Natural killer cell treated with Interleukin-12 subunit alpha and Interleukin-12 subunit beta and Interleukin-15 and Interleukin-18, amount 100 ng/mL, for 72 hours (primary cell): ENCODE measurements at regions not wholly inside any gene's neighbourhood (a gene's known extent, or its start where the extent isn't known, plus 50 kb on each side); places are given as distances from the start of the nearest gene placed in this dataset.

Experiments used
- ATAC-seq, 2 donors: fragments of 150-1000 bp; cut with Tn5 transposase in 1 of 2; sonication (Bioruptor Pico), chemical (Tn5 transposase) in 1 of 2; 2 replicates each; pipeline ENCODE4 v1.10.0; 2021
- DNase-seq: peaks from one replicate; pipeline ENCODE4 v3.0.0; 2022; ENCODE audit warnings: low spot score
- H3K27ac Mint-ChIP-seq, 2 donors: 1 replicate in 1 of 2; 2 replicates in 1 of 2; pipeline ENCODE4 v1.8.0; 2022; ENCODE audit warnings: mixed read lengths in 2 of 2, mild to moderate bottlenecking in 1 of 2, moderate library complexity in 1 of 2
- H3K27me3 Mint-ChIP-seq, 2 donors: 1 replicate in 1 of 2; 2 replicates in 1 of 2; pipeline ENCODE4 v1.8.0; 2022; ENCODE audit warnings: mixed read lengths in 2 of 2
- H3K36me3 Mint-ChIP-seq: one replicate; pipeline ENCODE4 v1.8.0; 2022; ENCODE audit warnings: mixed read lengths
- H3K4me1 Mint-ChIP-seq, 2 donors: 1 replicate in 1 of 2; 2 replicates in 1 of 2; pipeline ENCODE4 v1.8.0; 2022; ENCODE audit warnings: low read depth in 2 of 2, mixed read lengths in 2 of 2, mild to moderate bottlenecking in 1 of 2
- H3K4me3 Mint-ChIP-seq: one replicate; pipeline ENCODE4 v1.8.0; 2022; ENCODE audit warnings: mixed read lengths
- H3K9me3 Mint-ChIP-seq: 2 replicates; pipeline ENCODE4 v1.8.0; 2022; ENCODE audit warnings: mixed read lengths

- Mint-ChIP-seq H3K27me3 (peaks cover 13 to 17% of the 10 kb centered on the region in 2 donors), H3K27ac (no peak overlapping the region), H3K9me3 (no peaks in the 10 kb centered on the region), H3K36me3 (no peaks in the 10 kb centered on the region), H3K4me3 (no peak overlapping the region), H3K4me1 (no peaks in the 10 kb centered on the region)
- no peak for ATAC-seq
- DNase-seq: no peak
These were observed 219.9 kb downstream of the HIPK3 start for GRCh38 chr11:33476945-33477606.

GRCh38 chr11:33475993-33476392 lies 218.8 kb downstream of the HIPK3 start:
- H3K4me1 Mint-ChIP-seq: no peaks in the 10 kb centered on the region
- peaks cover 17 to 27% of the 10 kb centered on the region in 2 donors for H3K27me3 Mint-ChIP-seq
- no peak overlapping the region for H3K27ac Mint-ChIP-seq
- H3K9me3 Mint-ChIP-seq: no peaks in the 10 kb centered on the region
- no peak overlapping the region for H3K4me3 Mint-ChIP-seq
- no peaks in the 10 kb centered on the region for H3K36me3 Mint-ChIP-seq
- ATAC-seq (no peak), DNase-seq (no peak)

GRCh38 chr11:33474866-33475265 lies 217.7 kb downstream of the HIPK3 start:
- no peak for ATAC-seq
- no peaks in the 10 kb centered on the region for H3K9me3 Mint-ChIP-seq
- H3K27ac Mint-ChIP-seq: no peak overlapping the region
- H3K27me3 Mint-ChIP-seq: peaks cover 17 to 36% of the 10 kb centered on the region in 2 donors
- no peaks in the 10 kb centered on the region for H3K4me1 Mint-ChIP-seq
- H3K36me3 Mint-ChIP-seq: no peaks in the 10 kb centered on the region
- no peak for DNase-seq
- H3K4me3 Mint-ChIP-seq: no peak overlapping the region

- H3K9me3 Mint-ChIP-seq: no peaks in the 10 kb centered on the region
- H3K4me3 Mint-ChIP-seq: no peak overlapping the region
- no peaks in the 10 kb centered on the region for H3K4me1 Mint-ChIP-seq
- H3K27ac Mint-ChIP-seq: no peak overlapping the region
- no peak for DNase-seq
- H3K36me3 Mint-ChIP-seq: no peaks in the 10 kb centered on the region
- H3K27me3 Mint-ChIP-seq: peaks cover 11 to 36% of the 10 kb centered on the region in 2 donors
- ATAC-seq: no peak
These were observed 214.4 kb downstream of the HIPK3 start for GRCh38 chr11:33471541-33471940.

- Mint-ChIP-seq H3K27me3 (peaks cover 10 to 56% of the 10 kb centered on the region in 2 donors), H3K4me3 (no peak overlapping the region), H3K36me3 (no peaks in the 10 kb centered on the region), H3K4me1 (no peaks in the 10 kb centered on the region), H3K27ac (no peak overlapping the region), H3K9me3 (no peaks in the 10 kb centered on the region)
- DNase-seq (no peak), ATAC-seq (no peak)
These were observed 210.8 kb downstream of the HIPK3 start for GRCh38 chr11:33467966-33468365.

- H3K4me3 Mint-ChIP-seq: no peak overlapping the region
- no peaks in the 10 kb centered on the region for H3K4me1 Mint-ChIP-seq
- H3K9me3 Mint-ChIP-seq: no peaks in the 10 kb centered on the region
- DNase-seq (no peak), ATAC-seq (no peak)
- H3K27ac Mint-ChIP-seq: no peak overlapping the region
- no peaks in the 10 kb centered on the region for H3K36me3 Mint-ChIP-seq
- peaks cover 19 to 46% of the 10 kb centered on the region in 2 donors for H3K27me3 Mint-ChIP-seq
These were observed 205.9 kb downstream of the HIPK3 start for GRCh38 chr11:33463059-33463458.

GRCh38 chr11:33461369-33462125 lies 204.4 kb downstream of the HIPK3 start:
- Mint-ChIP-seq H3K36me3 (no peaks in the 10 kb centered on the region), H3K4me3 (no peak overlapping the region), H3K9me3 (no peaks in the 10 kb centered on the region), H3K27me3 (peaks cover 16 to 38% of the 10 kb centered on the region in 2 donors), H3K4me1 (no peaks in the 10 kb centered on the region), H3K27ac (no peak overlapping the region)
- no peak for DNase-seq
- ATAC-seq: no peak

- no peak overlapping the region for H3K27ac Mint-ChIP-seq
- ATAC-seq (no peak), DNase-seq (no peak)
- H3K36me3 Mint-ChIP-seq: no peaks in the 10 kb centered on the region
- no peaks in the 10 kb centered on the region for H3K4me1 Mint-ChIP-seq
- no peaks in the 10 kb centered on the region for H3K9me3 Mint-ChIP-seq
- H3K27me3 Mint-ChIP-seq: peaks cover 14 to 16% of the 10 kb centered on the region in 2 donors
- H3K4me3 Mint-ChIP-seq: no peak overlapping the region
These were observed 200.8 kb downstream of the HIPK3 start for GRCh38 chr11:33457948-33458347.

- no peaks in the 10 kb centered on the region for H3K36me3 Mint-ChIP-seq
- no peak overlapping the region for H3K27ac Mint-ChIP-seq
- no peaks in the 10 kb centered on the region for H3K4me1 Mint-ChIP-seq
- no peak for ATAC-seq
- no peak overlapping the region for H3K4me3 Mint-ChIP-seq
- H3K9me3 Mint-ChIP-seq: no peaks in the 10 kb centered on the region
- DNase-seq: no peak
- H3K27me3 Mint-ChIP-seq: peaks cover 18 to 22% of the 10 kb centered on the region in 2 donors
These were observed 198.8 kb downstream of the HIPK3 start for GRCh38 chr11:33455867-33456463.

- no peak for ATAC-seq
- H3K4me3 Mint-ChIP-seq: no peak overlapping the region
- H3K27ac Mint-ChIP-seq: no peak overlapping the region
These were observed 197.1 kb downstream of the HIPK3 start for GRCh38 chr11:33454264-33454663.

GRCh38 chr11:33452836-33453624 lies 195.8 kb downstream of the HIPK3 start:
- Mint-ChIP-seq H3K4me1 (no peaks in the 10 kb centered on the region), H3K27ac (no peak overlapping the region), H3K36me3 (no peaks in the 10 kb centered on the region), H3K9me3 (no peaks in the 10 kb centered on the region), H3K27me3 (peaks cover 17 to 25% of the 10 kb centered on the region in 2 donors), H3K4me3 (no peak overlapping the region)
- ATAC-seq: no peak
- DNase-seq: no peak

More at GRCh38 chr11:33454264-33454663, 197.1 kb downstream of the HIPK3 start:
- no peaks in the 10 kb centered on the region for H3K9me3 Mint-ChIP-seq
- peaks cover 20 to 27% of the 10 kb centered on the region in 2 donors for H3K27me3 Mint-ChIP-seq
- no peaks in the 10 kb centered on the region for H3K4me1 Mint-ChIP-seq
- DNase-seq: no peak
- no peaks in the 10 kb centered on the region for H3K36me3 Mint-ChIP-seq

GRCh38 chr11:33451364-33451763 lies 194.2 kb downstream of the HIPK3 start:
- H3K27ac Mint-ChIP-seq: no peak overlapping the region
- ATAC-seq (no peak), DNase-seq (no peak)
- H3K36me3 Mint-ChIP-seq: no peaks in the 10 kb centered on the region
- no peak overlapping the region for H3K4me3 Mint-ChIP-seq
- no peaks in the 10 kb centered on the region for H3K4me1 Mint-ChIP-seq
- H3K27me3 Mint-ChIP-seq: peaks cover 24 to 32% of the 10 kb centered on the region in 2 donors
- no peaks in the 10 kb centered on the region for H3K9me3 Mint-ChIP-seq

- no peak overlapping the region for H3K4me3 Mint-ChIP-seq
- H3K4me1 Mint-ChIP-seq: no peaks in the 10 kb centered on the region
- H3K27ac Mint-ChIP-seq: no peak overlapping the region
- ATAC-seq (no peak), DNase-seq (no peak)
- peaks cover 22 to 32% of the 10 kb centered on the region in 2 donors for H3K27me3 Mint-ChIP-seq
- no peaks in the 10 kb centered on the region for H3K36me3 Mint-ChIP-seq
- no peaks in the 10 kb centered on the region for H3K9me3 Mint-ChIP-seq
These were observed 192.6 kb downstream of the HIPK3 start for GRCh38 chr11:33449798-33450197.
